OCI-LY3 (cell line): ENCODE measurements at regions not wholly inside any gene's neighbourhood (a gene's known extent, or its start where the extent isn't known, plus 50 kb on each side); places are given as distances from the start of the nearest gene placed in this dataset.

Experiments
- EZH2phosphoT487 ChIP-seq: fragments of 200-600 bp; shearing (Covaris generic); IDR thresholded peaks from 2 replicates; pipeline ENCODE4 v1.6.1; 2018; ENCODE audit warnings: antibody characterized with exemption, mixed run types, low read depth
- TF ChIP-seq, protein P1 (sequence below): fragments of 200-600, 300-600 bp; sonication (generic); IDR thresholded peaks from 2 replicates; pipeline ENCODE4 v1.5.1; 2014; ENCODE audit warnings: antibody characterized with exemption, low read length, low read depth

DNA sequence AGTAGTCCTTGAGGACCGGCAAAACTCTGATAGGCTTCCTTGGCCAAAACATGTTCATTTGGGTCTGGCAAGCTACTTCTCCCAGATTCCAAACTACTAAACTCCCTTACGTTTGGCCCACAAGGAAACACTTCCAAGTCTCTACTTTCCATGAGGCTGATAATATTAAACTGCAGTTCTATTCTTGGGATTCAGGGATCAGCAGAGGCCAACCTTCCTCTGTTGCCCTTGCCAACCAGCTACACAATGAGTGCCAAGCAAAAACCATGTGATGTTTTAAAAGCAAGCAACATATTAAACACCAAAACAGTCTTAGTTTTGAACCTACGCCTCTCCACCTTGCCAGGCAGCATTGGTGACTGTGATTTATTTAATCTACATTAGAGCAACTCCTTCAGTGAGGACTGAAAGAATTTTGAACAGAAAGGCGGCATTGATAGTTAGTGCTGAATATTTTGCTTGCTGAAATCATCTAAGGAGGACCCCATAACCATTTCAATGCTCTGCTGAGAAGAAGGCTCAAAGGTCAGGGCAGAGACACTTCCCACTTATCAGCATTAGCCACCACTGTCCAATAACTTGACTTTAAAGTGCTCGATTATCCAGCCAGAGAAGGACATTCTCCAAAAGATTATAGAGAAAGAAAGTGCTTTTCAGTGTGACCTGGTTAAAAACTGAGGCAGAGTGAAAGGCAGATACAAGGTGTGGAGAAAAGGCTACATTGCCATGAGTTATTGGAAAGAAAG, 287.1 kb downstream of the TBC1D4 start:
- TF ChIP-seq, protein P1, sequence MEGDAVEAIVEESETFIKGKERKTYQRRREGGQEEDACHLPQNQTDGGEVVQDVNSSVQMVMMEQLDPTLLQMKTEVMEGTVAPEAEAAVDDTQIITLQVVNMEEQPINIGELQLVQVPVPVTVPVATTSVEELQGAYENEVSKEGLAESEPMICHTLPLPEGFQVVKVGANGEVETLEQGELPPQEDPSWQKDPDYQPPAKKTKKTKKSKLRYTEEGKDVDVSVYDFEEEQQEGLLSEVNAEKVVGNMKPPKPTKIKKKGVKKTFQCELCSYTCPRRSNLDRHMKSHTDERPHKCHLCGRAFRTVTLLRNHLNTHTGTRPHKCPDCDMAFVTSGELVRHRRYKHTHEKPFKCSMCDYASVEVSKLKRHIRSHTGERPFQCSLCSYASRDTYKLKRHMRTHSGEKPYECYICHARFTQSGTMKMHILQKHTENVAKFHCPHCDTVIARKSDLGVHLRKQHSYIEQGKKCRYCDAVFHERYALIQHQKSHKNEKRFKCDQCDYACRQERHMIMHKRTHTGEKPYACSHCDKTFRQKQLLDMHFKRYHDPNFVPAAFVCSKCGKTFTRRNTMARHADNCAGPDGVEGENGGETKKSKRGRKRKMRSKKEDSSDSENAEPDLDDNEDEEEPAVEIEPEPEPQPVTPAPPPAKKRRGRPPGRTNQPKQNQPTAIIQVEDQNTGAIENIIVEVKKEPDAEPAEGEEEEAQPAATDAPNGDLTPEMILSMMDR = no peak
- TF ChIP-seq EZH2phosphoT487 = no peak
